GM21528 (cell line): ENCODE measurements at regions not wholly inside any gene's neighbourhood (a gene's known extent, or its start where the extent isn't known, plus 50 kb on each side); places are given as distances from the start of the nearest gene placed in this dataset.
"Not testable (repeated sequence)": the region's sequence is repeated elsewhere in the genome, so short reads cannot be mapped to it uniquely, and the experiment has no call there.

Experiments used
- ATAC-seq: cut with Tn5 transposase; IDR thresholded peaks from one replicate; pipeline ENCODE4 v1.9.1; 2021; ENCODE audit warnings: mild to moderate bottlenecking, moderate library complexity; ENCODE audit not compliant: unreplicated experiment, low FRiP score

DNA sequence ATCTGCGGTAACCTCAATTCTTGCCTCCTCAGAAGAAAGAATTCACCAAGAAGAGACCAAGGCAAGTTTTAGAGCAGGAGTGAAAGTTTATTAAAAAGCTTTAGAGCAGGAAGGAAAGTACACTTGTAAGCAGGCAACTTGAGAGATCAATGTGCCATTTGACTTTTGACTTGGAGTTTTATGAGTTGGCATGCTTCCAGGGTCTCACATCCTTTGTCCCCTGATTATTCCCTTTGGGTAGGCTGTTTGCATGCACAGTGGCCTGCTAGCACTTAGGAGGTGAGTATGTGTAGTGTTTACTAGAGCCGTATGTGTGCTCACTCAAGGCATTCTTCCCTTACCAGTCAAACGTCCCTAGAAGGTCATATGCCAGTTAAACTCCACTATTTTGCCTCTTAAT is 111.0 kb upstream of the RAI14 start:
- no peak for ATAC-seq

- no peak for ATAC-seq
These were observed 110.5 kb upstream of the RAI14 start for GRCh38 chr5:34545626-34546025.

DNA sequence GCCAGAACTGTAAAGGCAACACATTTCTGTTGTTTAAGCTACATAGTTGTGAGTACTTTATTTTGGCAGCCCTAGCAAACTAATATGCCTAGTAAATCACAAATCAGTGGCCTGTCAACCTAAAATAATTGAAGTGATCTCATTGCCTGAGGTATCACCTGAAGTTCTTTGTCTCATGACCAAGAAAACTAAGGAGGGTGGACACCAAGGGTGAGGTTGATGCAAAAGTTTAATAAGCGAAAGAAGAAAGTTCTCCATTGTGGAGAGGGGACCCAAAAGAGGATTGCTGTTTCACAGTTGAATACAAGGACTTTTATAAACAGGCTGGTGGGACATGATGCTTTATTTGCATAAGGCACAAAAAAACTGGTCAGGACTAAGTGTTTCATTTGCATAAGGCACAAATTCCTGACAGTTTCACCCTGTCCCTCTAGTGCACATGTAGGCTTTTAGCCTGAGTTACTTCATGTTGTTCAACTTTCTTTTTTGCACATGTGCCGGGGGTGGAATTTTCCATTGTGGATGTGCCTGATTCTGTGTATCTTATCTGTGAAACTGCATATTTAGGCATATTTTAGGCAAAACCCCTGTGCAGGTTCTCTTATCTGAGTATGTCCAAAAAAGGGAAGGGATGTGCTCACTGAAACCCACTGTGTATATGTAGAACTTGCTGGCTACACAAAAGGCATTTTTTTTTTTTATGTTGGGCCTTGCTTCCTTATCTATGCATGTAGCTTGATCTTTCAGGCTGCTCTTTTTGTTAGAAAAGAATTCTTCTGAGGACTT is 108.6 kb upstream of the RAI14 start:
- ATAC-seq: no peak

GRCh38 chr5:34548086-34548403 is 108.1 kb upstream of the RAI14 start:
- no peak for ATAC-seq

GRCh38 chr5:34550247-34550646 is 105.9 kb upstream of the RAI14 start:
- ATAC-seq: no peak

DNA sequence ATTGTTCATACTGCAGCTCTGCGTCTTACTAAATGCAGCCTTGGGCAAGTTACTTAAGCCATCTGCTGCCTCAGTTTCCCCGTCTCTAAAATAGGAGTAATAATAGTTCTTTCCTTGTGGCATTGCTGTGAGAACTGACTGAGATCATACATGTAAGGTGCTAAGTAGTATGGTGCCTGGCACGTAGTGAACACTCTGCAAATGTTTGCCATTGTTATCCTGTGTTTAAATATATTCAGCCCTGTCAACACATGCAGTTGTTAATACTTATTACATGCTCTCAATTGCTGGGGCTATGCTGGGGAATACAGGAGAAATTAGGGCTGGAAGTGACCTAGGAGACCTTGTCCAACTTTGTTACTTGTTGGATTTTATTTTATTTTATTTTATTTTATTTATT is 105.2 kb upstream of the RAI14 start:
- ATAC-seq: no peak

GRCh38 chr5:34551911-34552433 is 104.2 kb upstream of the RAI14 start:
- ATAC-seq: no peak

DNA sequence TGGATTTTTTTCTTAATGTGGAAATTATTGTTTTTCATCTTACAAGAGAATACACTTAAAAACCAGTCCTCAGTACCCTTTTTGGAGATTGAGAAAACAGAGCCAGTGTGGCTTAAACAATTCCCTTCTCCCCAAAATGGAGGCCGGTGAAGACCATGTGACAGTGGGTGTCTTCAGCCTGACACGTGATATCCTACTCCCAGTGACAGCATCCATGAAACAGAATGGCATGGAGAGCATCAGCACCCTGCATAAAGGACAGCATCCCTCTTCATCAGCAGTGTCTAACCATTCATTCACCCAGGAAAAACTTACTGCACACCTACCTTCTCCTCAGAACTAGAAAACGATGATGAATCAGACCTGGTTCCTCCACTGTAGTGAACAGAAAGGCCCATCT is 103.4 kb upstream of the RAI14 start:
- no peak for ATAC-seq

DNA sequence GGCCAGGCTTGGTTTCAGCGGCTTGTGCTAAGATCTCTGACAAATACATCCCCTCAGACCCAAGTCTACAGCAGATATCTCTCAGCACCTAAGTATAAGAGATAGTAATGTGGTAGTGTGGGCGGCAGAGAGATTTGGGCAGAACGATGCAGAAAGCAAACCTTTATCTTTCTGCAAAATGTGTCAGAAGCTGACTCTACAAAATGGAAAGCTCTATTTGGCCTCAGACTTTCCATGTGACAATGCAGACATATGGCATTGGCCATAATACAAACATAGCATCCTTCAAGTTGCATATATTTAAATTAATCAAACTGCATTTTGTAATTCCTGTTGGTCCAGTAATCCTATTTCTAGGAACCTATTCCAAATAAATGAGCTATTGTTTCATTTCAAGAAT is 102.5 kb upstream of the RAI14 start:
- no peak for ATAC-seq

DNA sequence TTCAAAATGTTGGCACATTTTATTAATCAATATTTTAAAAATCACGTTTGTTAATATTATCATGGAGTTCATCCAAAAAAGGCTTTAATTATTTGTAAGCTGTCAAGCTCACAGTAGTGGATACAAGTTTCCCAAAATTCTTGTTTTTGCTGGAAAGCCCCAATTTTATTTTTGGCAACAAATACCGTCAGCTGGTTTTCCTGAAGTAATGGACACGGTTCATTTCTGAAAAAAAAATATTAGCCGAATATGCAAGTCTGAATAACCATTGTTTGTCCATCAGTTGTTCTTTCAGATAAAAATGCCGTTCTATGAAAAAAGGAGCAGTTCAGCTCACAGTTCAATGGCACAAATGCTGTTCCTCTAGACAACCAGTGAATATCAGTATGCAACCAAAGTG is 101.5 kb upstream of the RAI14 start:
- no peak for ATAC-seq

GRCh38 chr5:34555699-34556508 is 100.2 kb upstream of the RAI14 start:
- no peak for ATAC-seq

GRCh38 chr5:34556509-34556782 is 99.7 kb upstream of the RAI14 start:
- ATAC-seq: no peak

DNA sequence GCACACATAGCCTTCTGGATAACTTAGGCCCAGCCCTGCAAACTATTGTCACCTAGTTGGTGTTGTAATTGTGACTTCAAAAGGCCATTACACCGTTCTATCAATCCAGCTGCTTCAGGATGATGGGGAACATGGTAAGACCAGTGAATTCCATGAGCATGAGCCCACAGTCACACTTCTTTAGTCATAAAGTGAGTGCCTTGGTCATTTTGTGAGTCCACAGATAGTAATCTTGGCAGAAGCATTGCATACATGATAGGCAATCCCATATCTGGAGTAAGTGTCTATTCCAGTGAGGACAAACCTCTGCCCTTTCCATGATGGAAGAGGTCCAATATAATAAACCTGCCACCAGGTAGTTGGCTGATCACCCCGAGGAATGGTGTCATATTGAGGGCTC is 94.5 kb upstream of the RAI14 start:
- not testable (repeated sequence) for ATAC-seq

GRCh38 chr5:34562791-34563190 is 93.3 kb upstream of the RAI14 start:
- ATAC-seq: no peak

- no peak for ATAC-seq
These were observed 92.9 kb upstream of the RAI14 start for GRCh38 chr5:34563269-34563668.

DNA sequence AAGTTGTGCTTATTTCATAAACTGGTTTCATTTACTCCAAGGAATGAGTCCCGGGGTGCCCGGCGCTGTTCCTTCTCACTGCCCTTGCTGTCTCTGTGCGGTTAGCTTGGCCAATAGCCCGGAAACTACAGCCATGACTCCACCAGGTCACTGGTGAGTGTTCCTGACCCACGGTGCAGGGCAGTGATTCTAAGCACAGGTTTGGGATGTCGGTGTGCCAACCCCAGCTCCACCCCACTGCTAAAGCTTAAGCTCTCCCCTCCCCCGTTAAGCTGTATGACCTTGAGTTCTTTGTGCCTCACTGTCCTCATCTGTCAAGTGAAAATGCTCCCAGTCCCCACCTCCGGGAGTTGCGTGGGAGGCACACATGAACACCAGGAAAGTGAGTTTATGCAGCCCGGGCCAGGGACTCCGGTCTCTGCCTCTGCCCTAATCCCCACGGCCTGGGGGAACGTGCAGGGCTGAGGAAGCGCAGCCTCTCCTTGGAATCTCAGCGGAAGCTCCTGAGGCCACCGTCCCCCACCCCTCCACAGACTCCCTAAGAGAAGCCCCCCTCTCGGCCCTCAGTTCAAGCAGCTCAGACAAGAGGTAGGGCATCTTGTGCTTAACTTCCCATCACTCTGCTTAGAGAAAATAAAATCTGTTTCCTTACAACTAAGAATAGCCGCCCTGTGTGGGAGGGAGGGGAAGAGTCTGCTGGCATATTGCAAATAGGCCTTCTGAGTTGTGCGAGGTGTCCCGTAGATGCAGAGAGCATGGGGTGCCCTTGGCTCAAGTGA is 92.0 kb upstream of the RAI14 start:
- no peak for ATAC-seq

GRCh38 chr5:34564710-34565235 is 91.4 kb upstream of the RAI14 start:
- ATAC-seq: no peak

DNA sequence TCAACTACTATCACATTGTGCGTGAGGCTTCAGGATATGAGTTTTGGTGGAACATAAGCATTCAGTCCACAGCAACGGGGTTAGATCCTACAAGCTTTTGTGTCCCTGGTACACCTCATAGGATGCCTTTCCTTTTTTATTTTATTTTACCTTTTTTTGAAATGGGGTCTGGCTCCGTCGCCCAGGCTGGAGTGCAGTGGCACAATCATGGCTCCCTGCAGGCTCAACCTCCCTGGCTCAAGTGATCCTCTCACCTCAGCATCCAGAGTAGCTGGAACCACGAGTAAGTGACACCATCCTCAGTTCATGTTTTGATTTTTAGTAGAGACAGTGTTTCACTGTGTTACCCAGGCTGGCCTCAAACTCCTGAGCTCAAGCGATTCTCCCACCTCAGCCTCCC is 86.0 kb upstream of the RAI14 start:
- ATAC-seq: no peak

- no peak for ATAC-seq
These were observed 85.1 kb upstream of the RAI14 start for GRCh38 chr5:34570721-34571676.

DNA sequence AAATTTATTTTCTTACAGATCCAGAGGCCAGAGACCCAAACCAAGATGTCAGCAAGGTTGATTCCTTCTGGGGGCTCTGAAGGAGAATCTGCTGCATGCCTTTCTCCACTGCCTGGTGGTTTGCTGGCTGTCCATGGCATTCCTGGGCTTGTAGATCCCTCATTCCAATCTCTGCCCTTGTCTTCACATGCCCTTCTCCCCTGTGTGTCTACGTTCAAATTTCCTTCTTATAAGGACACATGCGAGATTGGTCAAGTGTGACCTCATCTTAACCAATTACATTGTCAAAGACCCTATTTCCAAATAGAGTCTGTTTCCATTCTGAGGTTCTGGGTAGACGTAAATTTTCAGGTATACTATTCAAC is 84.5 kb upstream of the RAI14 start:
- no peak for ATAC-seq
